Large intestine (tissue), 3 donors: ENCODE measurements at regions not wholly inside any gene's neighbourhood (a gene's known extent, or its start where the extent isn't known, plus 50 kb on each side); places are given as distances from the start of the nearest gene placed in this dataset.
"Not testable (repeated sequence)": the region's sequence is repeated elsewhere in the genome, so short reads cannot be mapped to it uniquely, and the experiment has no call there.

Experiments used
- DNase-seq, 2 donors: peaks; one replicate each; pipeline versions ENCODE4 v3.0.0 to v3.0.0-alpha.2; 2013
- H3K27ac ChIP-seq: one replicate; pipeline ENCODE4 v1.5.1; 2013; ENCODE audit warnings: low read length
- H3K27me3 ChIP-seq: 2 replicates; pipeline ENCODE4 v1.6.1; 2013; ENCODE audit warnings: low read length; ENCODE audit not compliant: control insufficient read depth, insufficient read depth
- H3K36me3 ChIP-seq: 2 replicates; pipeline ENCODE4 v1.6.1; 2013; ENCODE audit warnings: low read length; ENCODE audit not compliant: control insufficient read depth, insufficient read depth
- H3K4me1 ChIP-seq: one replicate; pipeline ENCODE4 v1.6.1; 2013; ENCODE audit warnings: low read length; ENCODE audit not compliant: control insufficient read depth, insufficient read depth
- H3K4me3 ChIP-seq: one replicate; pipeline ENCODE4 v1.5.1; 2013; ENCODE audit warnings: low read length
- H3K9me3 ChIP-seq: one replicate; pipeline ENCODE4 v1.6.1; 2013; ENCODE audit warnings: mild to moderate bottlenecking, low read depth, low read length, moderate library complexity; ENCODE audit not compliant: control insufficient read depth
- WGBS: methylation state at CpG from one replicate; pipeline ENCODE4 v1.1.5; 2013; ENCODE audit warnings: low lambda C conversion rate; ENCODE audit not compliant: insufficient coverage; 5-methylcytosine and 5-hydroxymethylcytosine counted together

DNA sequence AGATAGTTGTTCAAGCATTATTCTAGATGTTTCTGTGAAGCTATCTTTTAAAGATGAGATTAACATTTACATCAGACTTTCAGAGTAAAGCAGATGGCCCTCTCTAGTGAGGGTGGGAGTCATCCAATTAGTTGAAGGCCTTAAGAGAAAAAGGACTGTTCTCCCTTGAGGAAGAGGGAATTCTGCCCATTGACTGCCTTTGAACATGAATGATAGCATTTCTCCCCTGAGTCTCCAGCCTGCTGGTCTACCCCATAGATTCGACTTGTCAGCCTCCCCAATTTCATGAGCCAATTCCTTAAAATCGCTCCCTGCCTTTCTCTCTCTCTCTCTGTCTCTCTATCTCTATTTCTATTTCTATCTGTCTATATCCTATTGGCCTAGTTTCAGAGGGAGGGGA lies 115.5 kb downstream of the EBLN2 start:
- Histone ChIP-seq H3K36me3 (no peaks in the 10 kb centered on the region), H3K27me3 (no peaks in the 10 kb centered on the region)

DNA sequence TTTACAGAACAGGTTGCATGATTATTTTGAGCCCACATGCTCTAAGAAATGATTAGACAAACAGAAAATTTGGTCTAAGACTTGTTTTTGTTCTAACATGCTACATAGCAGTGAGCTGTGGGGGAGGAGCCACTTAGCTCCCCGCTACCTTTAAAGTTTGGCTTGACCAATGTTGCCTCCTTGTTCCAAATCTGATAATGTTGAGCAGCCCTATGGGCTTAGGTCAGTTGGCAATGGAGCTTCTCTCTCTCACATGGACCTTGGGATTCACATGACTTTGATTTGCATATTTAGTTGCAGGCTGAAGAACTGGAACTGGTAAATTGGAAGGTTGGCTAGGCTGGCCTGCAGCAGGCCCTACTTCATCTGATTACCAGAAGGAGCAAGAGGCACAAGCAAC lies 116.4 kb downstream of the EBLN2 start:
- Histone ChIP-seq H3K4me3 (no peak overlapping the region), H3K27ac (no peak overlapping the region), H3K9me3 (no peaks in the 10 kb centered on the region), H3K4me1 (no peaks in the 10 kb centered on the region), H3K27me3 (no peaks in the 10 kb centered on the region), H3K36me3 (no peaks in the 10 kb centered on the region)
- no peak for DNase-seq
- WGBS: no CpG with 5 or more reads among the region's 1 CpG

More for the DNA sequence above, 115.5 kb downstream of the EBLN2 start:
- H3K9me3 ChIP-seq: no peaks in the 10 kb centered on the region
- no peaks in the 10 kb centered on the region for H3K4me1 ChIP-seq
- no peak overlapping the region for H3K27ac ChIP-seq
- no peak for DNase-seq
- no peak overlapping the region for H3K4me3 ChIP-seq
- WGBS: 100% methylated on average over 2 of the region's 2 CpGs

- no peak overlapping the region for H3K4me3 ChIP-seq
- no peaks in the 10 kb centered on the region for H3K4me1 ChIP-seq
- H3K27ac ChIP-seq: no peak overlapping the region
- H3K9me3 ChIP-seq: no peaks in the 10 kb centered on the region
- no CpG with 5 or more reads among the region's 4 CpGs for WGBS
- no peaks in the 10 kb centered on the region for H3K36me3 ChIP-seq
- no peaks in the 10 kb centered on the region for H3K27me3 ChIP-seq
- DNase-seq: no peak
Observed at GRCh38 chr3:73179601-73180000, 118.1 kb downstream of the EBLN2 start.

DNA sequence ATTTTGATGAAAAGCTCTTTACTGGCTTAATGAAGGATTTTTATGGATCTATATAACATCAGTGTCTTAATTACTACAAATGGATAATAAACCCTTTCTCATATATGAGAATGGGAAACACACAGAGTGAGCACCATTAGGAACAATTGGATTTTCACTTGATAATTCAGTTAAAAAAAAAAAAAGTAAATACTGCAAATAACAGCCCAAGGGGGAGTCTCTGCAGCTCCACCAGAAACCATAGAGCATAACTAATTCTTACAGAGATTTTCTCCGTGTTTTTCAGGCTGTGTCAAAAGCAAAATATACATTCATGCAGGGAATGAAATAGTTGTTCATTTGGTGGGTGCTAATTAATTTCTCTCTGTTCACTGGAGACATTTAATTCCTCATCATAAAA lies 125.3 kb downstream of the EBLN2 start:
- Histone ChIP-seq H3K27me3 (no peaks in the 10 kb centered on the region), H3K4me3 (no peak overlapping the region), H3K9me3 (no peaks in the 10 kb centered on the region), H3K4me1 (no peaks in the 10 kb centered on the region), H3K36me3 (no peaks in the 10 kb centered on the region), H3K27ac (no peak overlapping the region)
- no CpG with 5 or more reads among the region's 1 CpG for WGBS
- DNase-seq: no peak

DNA sequence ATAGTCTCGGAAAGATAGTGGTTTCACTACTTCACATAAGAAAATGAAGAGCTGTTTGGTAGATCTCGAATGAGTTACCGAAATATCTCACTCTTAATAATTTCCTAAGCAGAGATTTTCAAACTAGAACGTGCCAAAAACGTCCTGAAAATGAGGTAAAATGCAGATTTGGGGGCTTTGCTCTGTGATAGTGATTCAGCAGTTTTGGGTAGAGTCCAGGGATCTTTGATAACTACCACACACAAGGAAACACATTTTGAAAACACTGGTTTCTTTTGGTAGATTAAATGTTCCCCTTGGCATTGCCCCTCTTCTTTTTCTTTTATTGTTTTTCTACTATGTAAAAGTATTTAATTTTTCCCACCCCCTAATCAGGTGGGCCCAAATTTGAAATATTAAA lies 125.9 kb downstream of the EBLN2 start:
- Histone ChIP-seq H3K4me1 (no peaks in the 10 kb centered on the region), H3K27me3 (no peaks in the 10 kb centered on the region), H3K36me3 (no peaks in the 10 kb centered on the region), H3K4me3 (no peak overlapping the region), H3K27ac (no peak overlapping the region), H3K9me3 (no peaks in the 10 kb centered on the region)
- WGBS: 100% methylated on average over 1 of the region's 5 CpGs
- DNase-seq: no peak

DNA sequence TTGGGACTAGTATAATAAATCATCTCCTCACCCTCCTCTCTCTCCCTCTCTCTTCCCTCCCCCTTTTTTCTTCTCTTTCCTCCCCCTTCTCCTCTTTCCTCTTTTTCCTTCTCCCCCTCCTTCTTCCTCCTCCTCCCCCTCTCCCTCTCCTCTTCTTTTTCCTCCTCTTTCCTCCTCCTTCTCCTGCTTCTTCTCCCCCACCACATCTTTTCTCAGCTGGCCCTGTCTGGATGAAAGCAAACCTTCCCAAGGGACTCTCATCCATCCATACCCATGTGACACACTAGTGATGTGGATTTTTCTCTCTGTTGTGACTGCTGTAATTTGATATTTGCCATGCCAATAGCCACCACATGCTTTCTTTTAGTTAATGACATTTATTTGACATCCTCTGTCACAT lies 127.2 kb downstream of the EBLN2 start:
- Histone ChIP-seq H3K4me1 (no peaks in the 10 kb centered on the region), H3K27me3 (no peaks in the 10 kb centered on the region), H3K4me3 (no peak overlapping the region), H3K36me3 (no peaks in the 10 kb centered on the region), H3K9me3 (no peaks in the 10 kb centered on the region), H3K27ac (no peak overlapping the region)
- DNase-seq: no peak

DNA sequence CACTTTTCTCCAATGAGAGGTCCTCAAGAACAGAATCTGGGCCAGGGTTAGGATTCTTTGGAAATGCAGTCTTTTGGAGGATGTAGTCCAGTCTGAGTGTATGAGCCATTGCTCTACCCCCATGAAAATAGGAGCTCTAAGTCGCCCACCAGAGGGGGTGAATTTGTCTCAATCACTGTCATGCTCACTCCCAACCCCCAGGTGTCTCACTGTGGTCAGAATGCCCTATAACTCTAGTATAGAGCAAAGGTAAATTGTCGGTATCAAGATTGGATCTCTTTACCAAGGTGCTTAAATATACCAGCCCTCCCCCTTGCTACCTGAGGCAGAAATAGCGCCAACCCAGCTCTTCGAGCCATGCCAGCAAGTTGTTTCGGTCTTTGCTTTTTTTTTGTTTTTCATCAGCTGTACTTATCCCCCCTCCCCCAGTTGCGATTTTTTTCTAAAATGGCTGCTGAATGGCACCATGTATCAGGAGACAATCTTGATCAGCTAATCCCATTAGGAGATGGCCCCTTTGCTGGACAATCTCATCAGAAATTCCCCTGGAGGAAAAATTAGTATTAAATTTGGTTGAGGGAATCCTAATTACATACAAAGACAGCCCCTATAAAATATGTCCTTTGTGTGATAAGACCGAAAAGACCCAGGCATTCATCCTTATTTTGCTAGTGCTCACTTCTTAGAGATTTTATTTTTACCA lies 130.7 kb downstream of the EBLN2 start:
- H3K4me3 ChIP-seq: no peak overlapping the region
- H3K4me1 ChIP-seq: no peaks in the 10 kb centered on the region
- H3K9me3 ChIP-seq: no peaks in the 10 kb centered on the region
- DNase-seq: no peak
- no peaks in the 10 kb centered on the region for H3K27me3 ChIP-seq
- WGBS: 100% methylated on average over 1 of the region's 7 CpGs
- H3K36me3 ChIP-seq: no peaks in the 10 kb centered on the region
- no peak overlapping the region for H3K27ac ChIP-seq

DNA sequence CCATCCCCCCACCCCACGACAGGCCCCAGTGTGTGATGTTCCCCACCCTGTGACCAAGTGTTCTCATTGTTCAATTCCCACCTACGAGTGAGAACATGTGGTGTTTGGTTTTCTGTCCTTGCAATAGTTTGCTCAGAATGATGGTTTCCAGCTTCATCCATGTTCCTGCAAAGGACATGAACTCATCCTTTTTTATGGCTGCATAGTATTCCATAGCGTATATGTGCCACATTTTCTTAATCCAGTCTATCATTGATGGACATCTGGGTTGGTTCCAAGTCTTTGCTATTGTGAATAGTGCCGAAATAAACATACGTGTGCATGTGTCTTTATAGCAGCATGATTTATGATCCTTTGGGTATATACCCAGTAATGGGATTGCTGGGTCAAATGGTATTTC lies 132.5 kb downstream of the EBLN2 start:
- not testable (repeated sequence) for H3K9me3 ChIP-seq, H3K4me1 ChIP-seq, H3K36me3 ChIP-seq, H3K4me3 ChIP-seq, H3K27ac ChIP-seq, H3K27me3 ChIP-seq, DNase-seq
- no CpG with 5 or more reads among the region's 5 CpGs for WGBS

GRCh38 chr3:73197187-73197586 lies 135.7 kb downstream of the EBLN2 start:
- no peak for DNase-seq
- Histone ChIP-seq H3K4me1 (no peaks in the 10 kb centered on the region), H3K27me3 (no peaks in the 10 kb centered on the region), H3K4me3 (no peak overlapping the region), H3K27ac (no peak overlapping the region), H3K9me3 (no peaks in the 10 kb centered on the region), H3K36me3 (no peaks in the 10 kb centered on the region)
- 100% methylated on average over 1 of the region's 5 CpGs for WGBS

- H3K36me3 ChIP-seq: no peaks in the 10 kb centered on the region
- no peaks in the 10 kb centered on the region for H3K9me3 ChIP-seq
- H3K27me3 ChIP-seq: no peaks in the 10 kb centered on the region
- no peak overlapping the region for H3K27ac ChIP-seq
- no peaks in the 10 kb centered on the region for H3K4me1 ChIP-seq
- WGBS: no CpG with 5 or more reads among the region's 2 CpGs
- no peak overlapping the region for H3K4me3 ChIP-seq
- DNase-seq: no peak
Observed at GRCh38 chr3:73203101-73203500, 141.6 kb downstream of the EBLN2 start.

DNA sequence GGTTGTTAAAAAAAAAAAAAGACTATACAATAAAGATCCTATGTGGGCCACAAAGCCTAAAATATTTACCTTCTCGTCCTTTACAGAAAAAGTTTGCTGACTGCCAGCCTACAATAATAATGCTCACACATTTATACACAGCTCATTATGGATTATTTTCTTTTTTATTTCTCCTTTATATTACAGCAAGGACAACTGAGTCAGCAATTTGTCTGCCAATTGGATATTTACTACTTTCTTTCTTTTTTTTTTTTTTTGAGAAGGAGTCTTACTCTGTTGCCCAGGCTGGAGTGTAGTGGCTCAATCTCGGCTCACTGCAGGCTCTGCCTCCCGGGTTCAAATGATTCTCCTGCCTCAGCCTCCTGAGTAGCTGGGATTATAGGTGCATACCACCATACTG lies 142.2 kb downstream of the EBLN2 start:
- Histone ChIP-seq H3K27me3 (no peaks in the 10 kb centered on the region), H3K27ac (no peak overlapping the region), H3K9me3 (no peaks in the 10 kb centered on the region), H3K36me3 (no peaks in the 10 kb centered on the region), H3K4me1 (no peaks in the 10 kb centered on the region), H3K4me3 (no peak overlapping the region)
- 100% methylated on average over 1 of the region's 3 CpGs for WGBS
- no peak for DNase-seq
